ENCODE measurements at regions not wholly inside any gene's neighbourhood (a gene's known extent, or its start where the extent isn't known, plus 50 kb on each side); places are given as distances from the start of the nearest gene placed in this dataset.

GRCh38 chr3:177676947-177677587 lies 479.8 kb upstream of the TBL1XR1 start:
- no peak for TF ChIP-seq POLR2A (IDR thresholded peaks at IDR 0.05)
- no peak for TF ChIP-seq CTCF (IDR thresholded peaks at IDR 0.05)

Data from thyroid gland (tissue), 4 donors.